ENCODE measurements at regions not wholly inside any gene's neighbourhood (a gene's known extent, or its start where the extent isn't known, plus 50 kb on each side); places are given as distances from the start of the nearest gene placed in this dataset.

DNA sequence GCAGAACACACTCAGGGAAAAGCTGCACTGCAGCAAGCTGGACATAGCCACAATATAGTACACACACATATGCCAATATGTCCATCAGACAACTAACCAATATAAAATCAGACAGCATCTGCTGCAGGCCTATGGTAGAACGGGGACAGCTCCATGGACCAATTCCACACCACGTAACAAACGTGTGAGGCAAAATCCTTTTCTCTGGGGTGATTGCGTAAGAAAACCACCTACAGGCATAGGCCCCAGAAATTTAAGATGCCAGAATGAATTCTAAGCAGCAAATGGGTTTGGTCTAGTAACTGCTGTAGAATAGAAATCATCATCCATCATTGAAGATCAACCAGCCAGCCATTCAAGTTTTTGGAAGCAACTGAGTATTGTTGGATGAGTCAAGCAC is 368.9 kb upstream of the TMPO start:
- TF ChIP-seq, protein P1, sequence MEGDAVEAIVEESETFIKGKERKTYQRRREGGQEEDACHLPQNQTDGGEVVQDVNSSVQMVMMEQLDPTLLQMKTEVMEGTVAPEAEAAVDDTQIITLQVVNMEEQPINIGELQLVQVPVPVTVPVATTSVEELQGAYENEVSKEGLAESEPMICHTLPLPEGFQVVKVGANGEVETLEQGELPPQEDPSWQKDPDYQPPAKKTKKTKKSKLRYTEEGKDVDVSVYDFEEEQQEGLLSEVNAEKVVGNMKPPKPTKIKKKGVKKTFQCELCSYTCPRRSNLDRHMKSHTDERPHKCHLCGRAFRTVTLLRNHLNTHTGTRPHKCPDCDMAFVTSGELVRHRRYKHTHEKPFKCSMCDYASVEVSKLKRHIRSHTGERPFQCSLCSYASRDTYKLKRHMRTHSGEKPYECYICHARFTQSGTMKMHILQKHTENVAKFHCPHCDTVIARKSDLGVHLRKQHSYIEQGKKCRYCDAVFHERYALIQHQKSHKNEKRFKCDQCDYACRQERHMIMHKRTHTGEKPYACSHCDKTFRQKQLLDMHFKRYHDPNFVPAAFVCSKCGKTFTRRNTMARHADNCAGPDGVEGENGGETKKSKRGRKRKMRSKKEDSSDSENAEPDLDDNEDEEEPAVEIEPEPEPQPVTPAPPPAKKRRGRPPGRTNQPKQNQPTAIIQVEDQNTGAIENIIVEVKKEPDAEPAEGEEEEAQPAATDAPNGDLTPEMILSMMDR (IDR thresholded peaks at IDR 0.05) = no peak
- TF ChIP-seq POLR2A (IDR thresholded peaks at IDR 0.05) (no peak), EP300 (IDR thresholded peaks at IDR 0.05) (no peak)
- Histone ChIP-seq H3K36me3 (no peaks in the 10 kb centered on the region), H3K27me3 (no peaks in the 10 kb centered on the region), H3K9me3 (no peaks in the 10 kb centered on the region), H3K4me1 (no peaks in the 10 kb centered on the region), H3K27ac (no peak overlapping the region), H3K4me3 (no peak overlapping the region)
- DNase-seq (ENCODE audit: low spot score in 2 of 2) = no peak
- 84 to 87% methylated on average over 4 of the region's 4 CpGs for WGBS, 2 donors

DNA sequence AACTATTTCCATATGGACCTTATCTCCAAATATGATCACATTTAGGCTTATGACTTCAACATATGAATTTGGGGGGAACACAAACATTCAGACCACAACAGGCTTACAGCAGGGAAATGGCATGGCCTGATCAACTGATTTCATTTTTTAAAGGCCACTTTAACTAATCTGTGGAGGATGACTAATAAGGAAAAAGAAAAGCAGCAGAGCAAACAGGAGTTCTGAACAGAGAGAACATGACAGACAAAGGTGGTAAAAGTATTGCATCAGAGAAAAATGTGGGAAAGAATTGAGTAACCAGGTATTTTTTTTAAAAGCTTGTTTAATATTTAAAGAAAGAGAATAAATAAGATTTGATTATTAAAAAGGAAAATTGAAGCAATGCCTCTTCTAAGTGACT is 366.1 kb upstream of the TMPO start:
- no peak for DNase-seq (ENCODE audit: low spot score in 2 of 2)
- Histone ChIP-seq H3K4me3 (no peak overlapping the region), H3K36me3 (no peaks in the 10 kb centered on the region), H3K27me3 (no peaks in the 10 kb centered on the region), H3K9me3 (no peaks in the 10 kb centered on the region), H3K27ac (no peak overlapping the region), H3K4me1 (no peaks in the 10 kb centered on the region)
- TF ChIP-seq, protein P1 (IDR thresholded peaks at IDR 0.05) = no peak
- no peak for TF ChIP-seq POLR2A (IDR thresholded peaks at IDR 0.05)
- no peak for TF ChIP-seq EP300 (IDR thresholded peaks at IDR 0.05)

DNA sequence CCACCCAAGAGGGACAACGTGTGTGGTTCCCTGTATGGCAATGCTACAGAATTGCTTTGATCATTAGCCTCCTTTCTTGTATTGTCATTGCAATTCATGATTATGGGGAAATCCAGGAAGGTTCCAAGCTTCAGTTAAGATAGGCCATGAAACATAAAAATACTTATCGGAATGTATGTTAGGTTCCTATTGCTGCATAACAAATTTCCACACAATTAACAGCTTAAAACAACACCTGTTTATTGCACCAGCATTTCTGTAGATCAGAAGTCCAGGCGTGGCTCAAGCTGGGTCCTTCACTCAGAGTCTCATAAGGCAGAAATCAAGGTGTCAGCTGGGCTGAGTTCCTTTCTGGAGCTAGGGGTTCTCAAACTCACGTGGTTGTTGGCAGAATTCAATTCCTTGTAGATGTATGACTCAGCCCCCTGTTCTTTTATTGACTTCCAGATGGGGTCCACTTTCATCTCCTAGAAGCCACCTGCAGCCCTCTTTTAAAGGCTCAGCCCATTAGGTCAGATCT is 365.6 kb upstream of the TMPO start:
- 79 to 85% methylated on average over 4 of the region's 4 CpGs for WGBS, 2 donors
- DNase-seq (ENCODE audit: low spot score in 2 of 2) = no peak

DNA sequence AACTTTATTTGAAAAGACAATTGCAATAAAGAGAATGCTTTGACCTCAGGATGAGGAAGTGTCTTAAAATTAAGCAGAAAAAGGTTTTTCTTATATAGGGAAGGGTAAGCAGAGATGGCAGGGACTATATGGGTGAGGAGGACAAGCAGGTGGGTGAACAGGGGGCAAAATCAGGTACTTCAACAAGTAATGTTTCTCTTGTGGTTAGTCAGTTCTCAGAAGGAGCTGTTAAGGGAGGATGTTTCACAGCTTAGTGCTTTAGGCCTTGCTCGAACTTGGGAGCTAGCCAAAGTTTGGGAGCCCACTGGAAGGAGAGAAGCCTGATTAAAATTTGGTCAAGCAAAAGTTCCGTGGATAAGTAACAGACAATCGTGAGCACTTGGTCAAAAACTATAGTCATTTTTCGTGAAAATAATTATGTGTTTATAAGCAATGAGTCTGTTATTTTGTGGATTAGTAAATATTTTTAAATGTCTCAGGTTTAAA is 364.2 kb upstream of the TMPO start:
- 77 to 79% methylated on average over 4 of the region's 4 CpGs for WGBS, 2 donors
- Histone ChIP-seq H3K27ac (no peak overlapping the region), H3K9me3 (no peaks in the 10 kb centered on the region), H3K4me1 (no peaks in the 10 kb centered on the region), H3K36me3 (no peaks in the 10 kb centered on the region), H3K4me3 (no peak overlapping the region), H3K27me3 (no peaks in the 10 kb centered on the region)
- no peak for TF ChIP-seq EP300 (IDR thresholded peaks at IDR 0.05)
- no peak for TF ChIP-seq POLR2A (IDR thresholded peaks at IDR 0.05)
- TF ChIP-seq, protein P1 (IDR thresholded peaks at IDR 0.05) = no peak
- no peak for DNase-seq (ENCODE audit: low spot score in 2 of 2)

More for the DNA sequence above, 365.6 kb upstream of the TMPO start:
- Histone ChIP-seq H3K36me3 (no peaks in the 10 kb centered on the region), H3K9me3 (no peaks in the 10 kb centered on the region), H3K4me1 (no peaks in the 10 kb centered on the region), H3K4me3 (no peak overlapping the region), H3K27me3 (no peaks in the 10 kb centered on the region), H3K27ac (no peak overlapping the region)
- TF ChIP-seq POLR2A (IDR thresholded peaks at IDR 0.05) (no peak), EP300 (IDR thresholded peaks at IDR 0.05) (no peak)
- TF ChIP-seq, protein P1 (IDR thresholded peaks at IDR 0.05) = no peak

DNA sequence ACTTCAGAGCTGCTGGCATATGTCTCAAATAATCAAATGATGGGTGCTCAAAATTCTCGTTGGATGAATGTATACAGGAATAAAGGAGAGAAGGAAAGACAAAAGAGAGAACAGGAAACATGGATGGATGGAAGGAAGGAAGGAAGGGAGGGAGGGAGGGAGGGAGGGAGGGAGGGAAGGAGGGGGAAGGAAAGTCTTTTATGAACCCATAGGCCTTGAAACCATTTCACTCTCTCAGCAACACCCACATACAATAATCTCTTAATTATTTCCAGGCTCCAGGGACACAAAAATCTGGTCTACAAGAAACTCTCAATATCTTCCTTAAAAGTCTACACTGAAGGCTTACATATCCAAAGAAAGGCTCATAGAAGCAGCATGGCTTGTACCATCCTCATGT is 363.4 kb upstream of the TMPO start:
- Histone ChIP-seq H3K9me3 (no peaks in the 10 kb centered on the region), H3K4me3 (no peak overlapping the region), H3K27me3 (no peaks in the 10 kb centered on the region), H3K4me1 (no peaks in the 10 kb centered on the region), H3K36me3 (no peaks in the 10 kb centered on the region), H3K27ac (no peak overlapping the region)
- 73 to 82% methylated on average over 1 of the region's 1 CpG for WGBS, 2 donors
- DNase-seq (ENCODE audit: low spot score in 2 of 2) = no peak
- TF ChIP-seq EP300 (IDR thresholded peaks at IDR 0.05) (no peak), POLR2A (IDR thresholded peaks at IDR 0.05) (no peak)
- TF ChIP-seq, protein P1 (IDR thresholded peaks at IDR 0.05) = no peak

Measured in tibial nerve (tissue), 4 donors.